ENCODE measurements at regions not wholly inside any gene's neighbourhood (a gene's known extent, or its start where the extent isn't known, plus 50 kb on each side); places are given as distances from the start of the nearest gene placed in this dataset.

DNA sequence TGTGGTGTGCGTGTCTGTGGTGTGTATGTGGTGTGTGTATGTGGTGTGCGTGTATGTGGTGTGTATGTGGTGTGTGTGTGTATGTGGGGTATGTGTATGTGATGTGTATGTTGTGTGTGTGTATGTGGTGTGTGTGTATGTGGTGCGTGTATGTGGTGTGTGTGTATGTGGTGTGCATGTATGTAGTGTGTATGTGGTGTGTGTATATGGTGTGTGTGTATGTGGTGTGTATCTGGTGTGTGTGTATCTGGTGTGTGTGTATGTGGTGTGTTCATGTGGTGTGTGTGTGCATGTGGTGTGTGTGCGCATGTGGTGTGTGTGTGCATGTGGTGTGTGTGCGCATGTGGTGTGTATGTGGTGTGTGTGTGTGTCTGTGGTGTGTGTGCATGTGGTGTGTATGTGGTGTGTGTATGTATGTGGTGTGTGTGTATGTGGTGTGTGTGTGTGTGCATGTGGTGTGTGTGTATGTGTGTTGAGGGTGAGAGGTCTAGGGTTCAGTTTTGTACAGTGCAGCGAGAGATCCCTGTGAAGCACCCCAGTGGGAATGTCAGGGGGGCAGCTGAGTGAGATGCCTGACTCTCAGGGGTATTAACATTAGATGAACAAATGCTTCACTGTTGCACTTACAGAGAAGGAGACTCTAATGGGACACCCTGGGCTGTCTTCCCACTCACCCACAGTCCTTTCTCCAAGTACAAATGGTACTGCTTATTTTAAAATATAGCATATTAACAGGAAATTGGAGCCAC is 61.3 kb upstream of the MEDAG start:
- DNase-seq (ENCODE audit: low read depth in 2 of 2, low spot score in 1 of 2): no peak

- no peak for DNase-seq (ENCODE audit: low read depth in 2 of 2, low spot score in 1 of 2)
Measured at GRCh38 chr13:30845297-30846214, 60.5 kb upstream of the MEDAG start.

GRCh38 chr13:30846311-30846710 is 59.8 kb upstream of the MEDAG start:
- DNase-seq (ENCODE audit: low read depth in 2 of 2, low spot score in 1 of 2): no peak

GRCh38 chr13:30846866-30847265 is 59.2 kb upstream of the MEDAG start:
- DNase-seq (ENCODE audit: low read depth in 2 of 2, low spot score in 1 of 2): no peak

DNA sequence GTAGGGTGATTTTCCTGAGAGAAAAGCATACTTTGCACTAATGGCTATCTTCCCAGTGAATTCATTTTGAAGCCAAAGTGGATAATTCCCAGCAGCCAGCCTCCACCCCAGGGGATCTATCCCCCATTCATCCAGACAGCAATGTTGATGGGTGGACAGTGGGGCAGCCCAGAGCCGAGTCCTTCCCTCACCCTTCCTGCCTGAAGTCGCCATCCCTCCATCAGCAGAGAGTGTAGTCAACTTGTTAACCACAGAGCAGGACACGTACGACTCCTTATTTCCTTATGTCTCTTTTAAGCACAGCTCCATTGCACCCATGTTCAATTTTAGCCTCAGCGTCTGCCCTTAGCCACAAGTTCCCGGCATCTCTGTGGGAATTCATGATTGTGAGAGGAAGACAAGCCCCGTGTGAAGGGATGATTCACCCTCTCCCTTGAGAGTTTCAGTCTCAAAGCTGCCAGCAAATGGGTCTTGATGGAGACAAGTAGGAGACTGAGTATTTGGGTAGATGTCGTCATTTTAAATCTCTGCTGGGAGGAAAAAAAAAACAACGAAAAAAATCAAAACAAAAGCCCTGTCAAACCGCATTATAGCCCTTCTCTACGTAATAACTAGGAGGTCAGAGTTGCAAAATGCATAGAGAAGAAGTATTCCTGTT is 58.3 kb upstream of the MEDAG start:
- DNase-seq (ENCODE audit: low read depth in 2 of 2, low spot score in 1 of 2): no peak

DNA sequence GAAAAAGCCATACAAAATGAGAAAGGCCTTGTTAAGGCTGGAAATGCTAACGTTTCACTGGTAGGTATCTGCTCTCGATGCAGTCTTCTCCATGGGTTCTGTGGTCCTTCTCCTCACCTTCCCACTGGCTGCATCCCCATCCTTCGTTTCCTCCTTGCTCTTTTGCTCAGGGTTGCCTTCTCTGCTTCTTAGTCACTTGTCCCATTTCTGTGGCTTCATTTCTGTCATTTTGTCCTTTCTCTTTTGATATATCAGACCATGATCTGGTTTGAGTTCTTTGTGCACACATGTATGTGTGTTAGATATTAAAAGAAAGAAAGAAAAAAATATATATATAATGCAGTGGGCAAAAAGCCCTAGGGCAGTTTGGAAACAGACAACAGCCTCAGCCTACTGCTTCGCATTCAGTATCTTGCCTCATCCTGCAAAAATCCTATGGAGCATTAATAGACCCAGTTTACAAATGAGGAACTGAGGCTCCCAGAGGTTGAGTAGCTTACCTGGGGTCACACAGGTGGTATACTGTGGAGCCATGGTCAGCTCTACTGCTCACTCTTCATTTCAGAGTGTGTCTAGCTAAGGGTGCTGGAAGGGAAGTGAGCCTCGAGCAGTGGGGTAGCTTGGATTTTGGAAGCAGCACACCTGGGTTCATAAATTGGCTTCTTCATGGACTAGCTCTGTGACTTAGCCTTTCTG is 57.6 kb upstream of the MEDAG start:
- no peak for DNase-seq (ENCODE audit: low read depth in 2 of 2, low spot score in 1 of 2)

- DNase-seq (ENCODE audit: low read depth in 2 of 2, low spot score in 1 of 2): no peak
Measured at GRCh38 chr13:30849611-30850010, 56.5 kb upstream of the MEDAG start.

DNA sequence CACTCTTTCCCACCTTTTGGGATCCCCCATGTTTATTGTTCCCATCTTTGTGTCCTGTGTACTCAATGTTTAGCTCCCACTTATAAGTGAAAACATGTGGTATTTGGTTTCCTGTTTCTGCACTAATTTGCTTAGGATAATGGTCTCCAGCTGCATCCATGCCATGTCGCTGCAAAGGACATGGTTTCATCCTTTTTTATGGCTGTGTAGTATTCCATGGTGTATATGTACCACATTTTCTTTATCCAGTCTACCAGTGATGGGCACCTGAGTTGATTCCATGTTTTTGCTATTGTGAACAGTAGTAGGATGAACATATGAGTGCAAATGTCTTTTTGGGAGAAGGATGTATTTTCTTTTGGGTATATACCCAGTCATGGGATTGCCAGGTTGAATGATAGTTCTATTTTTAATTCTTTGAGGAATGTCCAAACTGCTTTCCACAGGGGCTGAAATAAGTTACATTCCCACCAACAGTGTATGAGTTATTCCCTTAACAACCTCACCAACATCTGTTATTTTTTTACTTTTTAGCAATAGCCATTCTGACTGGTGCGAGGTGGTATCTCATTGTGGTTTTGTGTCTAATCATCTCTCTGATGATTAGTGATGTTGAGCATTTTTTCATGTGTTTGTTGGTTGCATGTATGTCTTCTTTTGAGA is 55.7 kb upstream of the MEDAG start:
- no peak for DNase-seq (ENCODE audit: low read depth in 2 of 2, low spot score in 1 of 2)

GRCh38 chr13:30850867-30851211 is 55.2 kb upstream of the MEDAG start:
- no peak for DNase-seq (ENCODE audit: low read depth in 2 of 2, low spot score in 1 of 2)

DNA sequence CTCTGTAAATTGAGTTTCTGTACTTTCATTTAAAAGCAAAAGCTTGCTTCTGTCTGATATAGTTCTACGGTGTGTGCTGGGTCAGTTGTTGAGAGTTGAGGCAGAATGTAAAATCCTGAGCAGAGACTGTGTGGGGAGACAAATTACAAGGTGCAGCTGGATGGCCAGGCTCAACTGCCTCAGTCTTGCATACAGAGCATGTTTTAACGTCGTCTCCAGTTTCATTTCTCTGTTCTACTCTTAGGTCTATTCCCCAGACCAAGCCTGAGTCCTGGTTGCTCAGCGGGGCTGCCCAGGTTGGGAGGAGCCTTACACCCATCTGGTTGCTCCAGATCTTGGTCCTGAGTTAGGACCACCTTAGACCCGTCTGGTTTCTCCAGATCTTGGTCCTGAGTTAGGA is 54.4 kb upstream of the MEDAG start:
- no peak for DNase-seq (ENCODE audit: low read depth in 2 of 2, low spot score in 1 of 2)

DNA sequence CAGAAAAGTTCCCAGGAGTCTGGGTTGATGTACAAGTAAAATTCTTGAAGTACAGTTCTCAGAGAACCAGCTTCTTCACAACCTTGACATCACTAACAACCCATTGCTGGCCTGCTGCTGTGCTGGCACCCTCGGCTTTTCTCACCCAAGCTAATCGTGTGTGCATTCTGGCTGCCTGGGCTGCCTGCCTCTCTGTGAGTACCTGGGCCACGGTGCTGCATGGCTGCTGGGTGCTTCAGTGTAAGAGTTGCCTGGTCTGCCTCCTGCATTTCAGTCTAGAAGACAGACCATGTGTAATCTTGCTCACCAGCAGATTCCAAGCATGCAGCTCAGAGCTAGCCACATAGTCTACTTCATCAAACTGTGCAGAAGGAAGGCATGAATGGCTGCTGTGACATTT is 50.5 kb upstream of the MEDAG start:
- DNase-seq (ENCODE audit: low read depth in 2 of 2, low spot score in 1 of 2): no peak

GRCh38 chr13:30856005-30856790 is 49.9 kb upstream of the MEDAG start:
- no peak for DNase-seq (ENCODE audit: low read depth in 2 of 2, low spot score in 1 of 2)
